ENCODE measurements at regions not wholly inside any gene's neighbourhood (a gene's known extent, or its start where the extent isn't known, plus 50 kb on each side); places are given as distances from the start of the nearest gene placed in this dataset.

- DNase-seq (ENCODE audit: low read depth), result no peak
- TF ChIP-seq CTCF (conservative IDR thresholded peaks at IDR 0.05; ENCODE audit: low read depth, low read length), result no peak
- H3K4me3 ChIP-seq (ENCODE audit: low read depth, low read length), result no peak overlapping the region
Observed at GRCh38 chr12:102344691-102345090, 135.7 kb downstream of the IGF1 start.

GRCh38 chr12:102343361-102344121, 136.8 kb downstream of the IGF1 start:
- H3K4me3 ChIP-seq (ENCODE audit: low read depth, low read length), result no peak overlapping the region
- no peak for DNase-seq (ENCODE audit: low read depth)

GRCh38 chr12:102342281-102343006, 137.9 kb downstream of the IGF1 start:
- H3K4me3 ChIP-seq (ENCODE audit: low read depth, low read length), result no peak overlapping the region
- no peak for DNase-seq (ENCODE audit: low read depth)
- no peak for TF ChIP-seq CTCF (conservative IDR thresholded peaks at IDR 0.05; ENCODE audit: low read depth, low read length)

More at GRCh38 chr12:102343361-102344121, 136.8 kb downstream of the IGF1 start:
- TF ChIP-seq CTCF (conservative IDR thresholded peaks at IDR 0.05; ENCODE audit: low read depth, low read length), result no peak

- no peak for TF ChIP-seq CTCF (conservative IDR thresholded peaks at IDR 0.05; ENCODE audit: low read depth, low read length)
- H3K4me3 ChIP-seq (ENCODE audit: low read depth, low read length), result no peak overlapping the region
- no peak for DNase-seq (ENCODE audit: low read depth)
Observed at GRCh38 chr12:102334765-102335164, 137.1 kb upstream of the PMCH start.

GRCh38 chr12:102331419-102331818, 133.8 kb upstream of the PMCH start:
- DNase-seq (ENCODE audit: low read depth), result no peak
- no peak for TF ChIP-seq CTCF (conservative IDR thresholded peaks at IDR 0.05; ENCODE audit: low read depth, low read length)
- H3K4me3 ChIP-seq (ENCODE audit: low read depth, low read length), result no peak overlapping the region

- no peak for TF ChIP-seq CTCF (conservative IDR thresholded peaks at IDR 0.05; ENCODE audit: low read depth, low read length)
- H3K4me3 ChIP-seq (ENCODE audit: low read depth, low read length), result no peak overlapping the region
- no peak for DNase-seq (ENCODE audit: low read depth)
Observed at GRCh38 chr12:102329883-102330282, 132.2 kb upstream of the PMCH start.
